ENCODE measurements at regions not wholly inside any gene's neighbourhood (a gene's known extent, or its start where the extent isn't known, plus 50 kb on each side); places are given as distances from the start of the nearest gene placed in this dataset.

GRCh38 chr15:96625256-96625655 lies 294.8 kb downstream of the NR2F2 start:
- no peak for TF ChIP-seq SNAI2 (CRISPR knock-in tag; IDR thresholded peaks at IDR 0.05)
- TF ChIP-seq ZFP3 (CRISPR knock-in tag; IDR thresholded peaks at IDR 0.05), result no peak
- no peak for TF ChIP-seq ZFP30 (CRISPR knock-in tag; IDR thresholded peaks at IDR 0.05)
- no peak for TF ChIP-seq ZNF8 (CRISPR knock-in tag; IDR thresholded peaks at IDR 0.05)
- no peak for TF ChIP-seq PATZ1 (CRISPR knock-in tag; IDR thresholded peaks at IDR 0.05; ENCODE audit: borderline replicate concordance)
- TF ChIP-seq GLIS3 (CRISPR knock-in tag; IDR thresholded peaks at IDR 0.05), result no peak

Data from SK-N-SH treated with all-trans-retinoic acid at 6 μM for 48 hours (cell line).